Endodermal cell (in vitro differentiated cells): ENCODE measurements at regions not wholly inside any gene's neighbourhood (a gene's known extent, or its start where the extent isn't known, plus 50 kb on each side); places are given as distances from the start of the nearest gene placed in this dataset.

ENCODE experiments used
- DNase-seq: peaks from one replicate; pipeline ENCODE4 v3.0.0-alpha.2; 2017
- H3K27ac ChIP-seq: 2 replicates; pipeline ENCODE4 v1.5.1; 2013; ENCODE audit warnings: mild to moderate bottlenecking, low read depth, low read length, moderate library complexity
- H3K27me3 ChIP-seq: 2 replicates; pipeline ENCODE4 v1.6.1; 2013; ENCODE audit warnings: mild to moderate bottlenecking, low read length, moderate library complexity; ENCODE audit not compliant: insufficient read depth, control insufficient read depth, poor library complexity, severe bottlenecking
- H3K36me3 ChIP-seq: 2 replicates; pipeline ENCODE4 v1.7.0; 2013; ENCODE audit warnings: mild to moderate bottlenecking, low read length, moderate library complexity; ENCODE audit not compliant: control insufficient read depth, insufficient read depth
- H3K4me1 ChIP-seq: one replicate; pipeline ENCODE4 v1.7.0; 2013; ENCODE audit warnings: low read length; ENCODE audit not compliant: control insufficient read depth, insufficient read depth
- H3K4me3 ChIP-seq: 2 replicates; pipeline ENCODE4 v1.5.1; 2013; ENCODE audit warnings: mild to moderate bottlenecking, low read length, moderate library complexity
- H3K9ac ChIP-seq: 2 replicates; pipeline ENCODE4 v1.6.1; 2013; ENCODE audit warnings: mild to moderate bottlenecking, low read length, moderate library complexity; ENCODE audit not compliant: poor library complexity, severe bottlenecking; ENCODE audit errors: extremely low read depth
- H3K9me3 ChIP-seq: 2 replicates; pipeline ENCODE4 v1.6.1; 2013; ENCODE audit warnings: mild to moderate bottlenecking, low read length, moderate library complexity; ENCODE audit not compliant: control insufficient read depth
- H3K27ac Mint-ChIP-seq: 2 replicates; pipeline ENCODE4 v1.8.0; 2020; ENCODE audit warnings: mixed read lengths
- H3K27me3 Mint-ChIP-seq: 2 replicates; pipeline ENCODE4 v1.8.0; 2021; ENCODE audit warnings: mild to moderate bottlenecking, mixed read lengths; ENCODE audit not compliant: insufficient read depth
- H3K36me3 Mint-ChIP-seq: 2 replicates; pipeline ENCODE4 v1.8.0; 2020; ENCODE audit warnings: low read depth, mixed read lengths
- H3K4me1 Mint-ChIP-seq: 2 replicates; pipeline ENCODE4 v1.8.0; 2020; ENCODE audit warnings: mixed read lengths
- H3K4me3 Mint-ChIP-seq: 2 replicates; pipeline ENCODE4 v1.8.0; 2020; ENCODE audit warnings: mild to moderate bottlenecking, moderate library complexity, mixed read lengths
- H3K9me3 Mint-ChIP-seq: 2 replicates; pipeline ENCODE4 v1.8.0; 2020; ENCODE audit warnings: mild to moderate bottlenecking, mixed read lengths
- CTCF ChIP-seq: fragments of 200-600 bp; sonication (generic); conservative IDR thresholded peaks from 2 replicates; pipeline ENCODE4 v1.5.0; 2021; ENCODE audit warnings: antibody characterized with exemption, mild to moderate bottlenecking
- WGBS, 2 experiments: methylation state at CpG; one replicate each; pipeline versions ENCODE4 v1.1.5 to v1.1.7; 2013; ENCODE audit warnings: missing lambda C conversion rate in 2 of 2, mixed read lengths in 1 of 2; ENCODE audit not compliant: insufficient coverage in 1 of 2, insufficient read length in 1 of 2; 5-methylcytosine and 5-hydroxymethylcytosine counted together

DNA sequence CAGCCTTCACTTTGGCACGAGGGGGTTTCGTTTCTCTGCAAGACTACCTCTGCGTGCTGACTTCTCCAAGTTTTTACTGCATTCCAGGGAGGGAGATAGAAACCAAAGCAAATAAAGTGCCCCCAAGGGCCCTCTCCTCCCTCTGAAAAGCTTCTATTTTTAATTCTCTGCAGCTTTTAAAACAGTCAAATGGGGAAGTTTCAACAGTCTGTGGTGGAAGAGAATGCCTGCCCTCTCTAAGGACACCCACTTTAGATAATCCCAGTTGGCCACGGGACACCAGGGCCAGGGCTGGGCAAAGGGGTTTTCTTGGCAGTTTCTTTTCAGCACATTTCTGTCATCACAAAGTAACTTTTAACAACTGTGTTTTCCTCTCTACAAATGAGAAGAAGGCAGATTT, 386.7 kb upstream of the NPVF start:
- Histone ChIP-seq H3K9me3 (peaks cover 17% of the 10 kb centered on the region), H3K27me3 (no peaks in the 10 kb centered on the region), H3K36me3 (no peaks in the 10 kb centered on the region), H3K4me1 (no peaks in the 10 kb centered on the region), H3K9ac (no peak overlapping the region), H3K4me3 (no peak overlapping the region), H3K27ac (no peak overlapping the region)
- no peak for TF ChIP-seq CTCF
- WGBS, 2 experiments: 92 to 98% methylated on average over 4 of the region's 4 CpGs
- peaks cover 12% of the 10 kb centered on the region for H3K9me3 Mint-ChIP-seq
- H3K4me3 Mint-ChIP-seq: no peak overlapping the region
- DNase-seq: no peak
- no peak overlapping the region for H3K27ac Mint-ChIP-seq
- no peaks in the 10 kb centered on the region for H3K4me1 Mint-ChIP-seq
- H3K36me3 Mint-ChIP-seq: peaks cover 3% of the 10 kb centered on the region
- peaks cover 3% of the 10 kb centered on the region for H3K27me3 Mint-ChIP-seq

DNA sequence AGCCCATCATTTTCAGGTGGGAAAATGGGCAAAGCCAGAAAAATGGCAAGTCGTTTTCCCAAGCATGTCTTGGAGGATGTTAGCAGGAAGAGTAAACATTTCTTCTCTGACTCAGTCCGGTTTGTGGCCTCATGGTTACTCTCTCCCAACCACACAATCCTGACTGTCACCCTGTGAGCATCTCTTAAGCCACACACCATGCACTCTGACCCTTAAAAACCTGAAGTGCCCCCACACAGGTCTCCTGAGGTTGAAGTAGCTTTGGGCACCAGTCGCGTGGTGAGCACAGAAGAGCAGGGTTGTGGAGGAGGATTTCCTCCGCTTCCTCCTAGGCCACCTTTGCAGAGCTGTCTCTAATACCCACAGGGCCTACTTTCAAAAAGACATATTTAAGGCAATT, 387.3 kb upstream of the NPVF start:
- Mint-ChIP-seq H3K4me1 (no peaks in the 10 kb centered on the region), H3K36me3 (peaks cover 3% of the 10 kb centered on the region), H3K9me3 (peaks cover 12% of the 10 kb centered on the region), H3K27me3 (peaks cover 3% of the 10 kb centered on the region), H3K4me3 (no peak overlapping the region), H3K27ac (no peak overlapping the region)
- DNase-seq: no peak
- H3K9me3 ChIP-seq: peaks cover 17% of the 10 kb centered on the region
- WGBS, 2 experiments: 90% methylated on average over 5 of the region's 5 CpGs; no CpG with 5 or more reads in 1 of the 2 experiments
- no peaks in the 10 kb centered on the region for H3K4me1 ChIP-seq
- TF ChIP-seq CTCF: no peak
- no peaks in the 10 kb centered on the region for H3K36me3 ChIP-seq
- no peak overlapping the region for H3K27ac ChIP-seq
- H3K9ac ChIP-seq: no peak overlapping the region
- H3K4me3 ChIP-seq: no peak overlapping the region
- no peaks in the 10 kb centered on the region for H3K27me3 ChIP-seq

DNA sequence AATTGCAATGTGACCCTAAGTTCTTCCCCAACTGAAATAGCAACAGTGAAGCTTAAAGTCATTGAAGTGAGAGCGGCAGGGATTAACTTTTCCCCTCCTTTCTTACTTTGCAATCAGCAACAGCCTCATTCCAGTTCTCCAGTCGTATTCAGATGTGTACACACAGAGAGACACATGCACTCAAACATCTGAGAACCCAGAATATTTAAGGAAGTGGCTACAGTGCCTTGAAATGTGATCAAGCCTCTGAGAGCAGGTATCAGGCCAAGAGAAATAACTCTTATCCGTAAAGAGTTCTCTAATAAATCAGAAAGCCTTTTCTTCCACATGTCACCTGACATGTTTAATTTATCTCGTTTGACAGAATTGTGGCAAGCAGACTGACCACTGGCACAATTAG, 388.9 kb upstream of the NPVF start:
- no peaks in the 10 kb centered on the region for H3K4me1 Mint-ChIP-seq

More for the DNA sequence above, 388.9 kb upstream of the NPVF start:
- no peaks in the 10 kb centered on the region for H3K27me3 ChIP-seq
- Mint-ChIP-seq H3K27me3 (peaks cover 3% of the 10 kb centered on the region), H3K9me3 (peaks cover 10% of the 10 kb centered on the region), H3K4me3 (no peak overlapping the region), H3K27ac (no peak overlapping the region), H3K36me3 (no peaks in the 10 kb centered on the region)
- H3K4me1 ChIP-seq: no peaks in the 10 kb centered on the region
- no peak overlapping the region for H3K9ac ChIP-seq
- H3K27ac ChIP-seq: no peak overlapping the region
- no peak for DNase-seq
- WGBS, 2 experiments: 85 to 87% methylated on average over 2 to 4 of the region's 4 CpGs
- H3K9me3 ChIP-seq: peaks cover 10% of the 10 kb centered on the region
- no peaks in the 10 kb centered on the region for H3K36me3 ChIP-seq
- H3K4me3 ChIP-seq: no peak overlapping the region
- TF ChIP-seq CTCF: no peak
